PC-3 (cell line): ENCODE measurements at regions not wholly inside any gene's neighbourhood (a gene's known extent, or its start where the extent isn't known, plus 50 kb on each side); places are given as distances from the start of the nearest gene placed in this dataset.

Source experiments
- ATAC-seq: fragments of 200-7000 bp; cut with Tn5 transposase; 2 replicates; pipeline ENCODE4 v1.9.1; 2020; ENCODE audit warnings: mild to moderate bottlenecking, moderate library complexity
- BruUV-seq: library from RNA; stranded (reverse); fragments of 400-500 nt; replicated peaks from 2 replicates; lab custom pipeline; 2021; lab: Mats Ljungman, UMichigan
- CTCF ChIA-PET: fragments of 300-600 bp; sonication (Branson Sonifier 250); formaldehyde crosslinking; loops from one replicate; lab custom pipeline; 2022; ENCODE audit warnings: antibody characterized with exemption; lab: Charles Lee
- POLR2A ChIA-PET: fragments of 300-600 bp; sonication (Branson Sonifier 250); formaldehyde crosslinking; loops from one replicate; lab custom pipeline; 2022; ENCODE audit warnings: antibody characterized with exemption; ENCODE audit not compliant: unreplicated experiment; lab: Charles Lee
- DNase-seq: peaks from one replicate; pipeline ENCODE4 v3.0.0-alpha.2; 2015
- H2AFZ ChIP-seq: fragments of 300-600 bp; sonication (generic); 2 replicates; pipeline ENCODE4 v1.6.0; 2016; ENCODE audit warnings: antibody characterized with exemption, low read length
- H3F3A ChIP-seq: fragments of 300-600 bp; sonication (generic); one replicate; pipeline ENCODE4 v1.6.0; 2017; ENCODE audit warnings: antibody characterized with exemption, low read length, control low read depth, mild to moderate bottlenecking; ENCODE audit not compliant: unreplicated experiment
- H3K27ac ChIP-seq: fragments of 300-600 bp; sonication (generic); 2 replicates; pipeline ENCODE4 v1.5.1; 2016; ENCODE audit warnings: mild to moderate bottlenecking, low read length
- H3K27me3 ChIP-seq: fragments of 300-600 bp; sonication (generic); 2 replicates; pipeline ENCODE4 v1.6.1; 2016; ENCODE audit warnings: low read length, mixed read lengths
- H3K36me3 ChIP-seq: fragments of 300-600 bp; sonication (generic); 2 replicates; pipeline ENCODE4 v1.6.1; 2016; ENCODE audit warnings: low read depth, mixed run types, low read length, mixed read lengths
- H3K4me1 ChIP-seq: fragments of 300-600 bp; sonication (generic); 2 replicates; pipeline ENCODE4 v1.5.1; 2016; ENCODE audit warnings: low read length; ENCODE audit not compliant: insufficient read depth
- H3K4me2 ChIP-seq: fragments of 300-600 bp; sonication (generic); 2 replicates; pipeline ENCODE4 v1.6.0; 2016; ENCODE audit warnings: low read length
- H3K4me3 ChIP-seq: fragments of 300-600 bp; sonication (generic); 2 replicates; pipeline ENCODE4 v1.5.1; 2016; ENCODE audit warnings: mild to moderate bottlenecking, low read length, mixed read lengths
- H3K79me2 ChIP-seq: fragments of 300-600 bp; sonication (generic); 2 replicates; pipeline ENCODE4 v1.6.1; 2017; ENCODE audit warnings: low read length, mixed read lengths
- H3K9ac ChIP-seq: fragments of 300-600 bp; sonication (generic); 2 replicates; pipeline ENCODE4 v1.6.0; 2016; ENCODE audit warnings: mild to moderate bottlenecking, low read length
- H3K9me2 ChIP-seq: fragments of 300-600 bp; sonication (generic); replicated peaks from 2 replicates; pipeline ENCODE4 v1.6.1; 2016; ENCODE audit warnings: mixed run types, low read length, mixed read lengths
- H3K9me3 ChIP-seq: fragments of 300-600 bp; sonication (generic); 2 replicates; pipeline ENCODE4 v1.6.1; 2016; ENCODE audit warnings: low read length, mixed read lengths
- H4K20me1 ChIP-seq: fragments of 300-600 bp; sonication (generic); 2 replicates; pipeline ENCODE4 v1.6.1; 2016; ENCODE audit warnings: low read length, mixed read lengths
- CTCF ChIP-seq: fragments of 300-600 bp; sonication (generic); conservative IDR thresholded peaks from 2 replicates; pipeline ENCODE4 v1.5.1; 2017; ENCODE audit warnings: antibody characterized with exemption, low read depth, mild to moderate bottlenecking, low read length
- EZH2 ChIP-seq: fragments of 300-600 bp; sonication (generic); IDR thresholded peaks from one replicate; pipeline ENCODE4 v1.6.1; 2017; ENCODE audit warnings: antibody characterized with exemption, mild to moderate bottlenecking, low read length; ENCODE audit not compliant: unreplicated experiment
- EZH2phosphoT487 ChIP-seq: fragments of 300-600 bp; sonication (generic); IDR thresholded peaks from 2 replicates; pipeline ENCODE4 v1.6.1; 2018; ENCODE audit warnings: mild to moderate bottlenecking, antibody characterized with exemption, low read length, borderline replicate concordance
- intact Hi-C: fragments of 100-400 bp; cut with micrococcal nuclease; formaldehyde crosslinking; loops from 2 replicates; pipeline ENCODE4 v1.9.0; 2023

- Histone ChIP-seq H3K4me3 (no peak overlapping the region), H4K20me1 (no peaks in the 10 kb centered on the region), H3K9me2 (no peaks in the 10 kb centered on the region), H3K4me2 (no peak overlapping the region), H3K27me3 (no peaks in the 10 kb centered on the region), H3K79me2 (no peaks in the 10 kb centered on the region), H3K9ac (no peak overlapping the region), H3F3A (no peaks in the 10 kb centered on the region), H3K36me3 (no peaks in the 10 kb centered on the region), H2AFZ (no peak overlapping the region), H3K27ac (no peak overlapping the region), H3K4me1 (no peaks in the 10 kb centered on the region), H3K9me3 (no peaks in the 10 kb centered on the region)
- DNase-seq (no peak), ATAC-seq (no peak)
- TF ChIP-seq EZH2phosphoT487 (no peak), CTCF (no peak), EZH2 (no peak)
- CTCF ChIA-PET, result no interaction called here
- BruUV-seq, result no TSS peak
- intact Hi-C loops, result no loop called here
- POLR2A ChIA-PET, result no interaction called here
These were observed 483.3 kb downstream of the ZNF536 start for GRCh38 chr19:30855442-30855841.

- ChIA-PET CTCF (no interaction called here), POLR2A (no interaction called here)
- BruUV-seq, result no TSS peak
- H3K4me1 ChIP-seq, result no peaks in the 10 kb centered on the region
- H3K36me3 ChIP-seq, result no peaks in the 10 kb centered on the region
- no peak overlapping the region for H3K9ac ChIP-seq
- H3K27me3 ChIP-seq, result no peaks in the 10 kb centered on the region
- H3K27ac ChIP-seq, result no peak overlapping the region
- H4K20me1 ChIP-seq, result no peaks in the 10 kb centered on the region
- H3F3A ChIP-seq, result no peaks in the 10 kb centered on the region
- DNase-seq, result no peak
- no peaks in the 10 kb centered on the region for H3K9me3 ChIP-seq
- intact Hi-C loops, result no loop called here
- no peak overlapping the region for H3K4me3 ChIP-seq
- ATAC-seq, result no peak
- no peak overlapping the region for H3K4me2 ChIP-seq
- H3K9me2 ChIP-seq, result no peaks in the 10 kb centered on the region
- H2AFZ ChIP-seq, result no peak overlapping the region
- no peaks in the 10 kb centered on the region for H3K79me2 ChIP-seq
- TF ChIP-seq CTCF (no peak), EZH2 (no peak), EZH2phosphoT487 (no peak)
These were observed 482.5 kb downstream of the ZNF536 start for GRCh38 chr19:30854661-30855060.

GRCh38 chr19:30854207-30854606, 482.0 kb downstream of the ZNF536 start:
- Histone ChIP-seq H4K20me1 (no peaks in the 10 kb centered on the region), H3K9ac (no peak overlapping the region), H3K79me2 (no peaks in the 10 kb centered on the region), H3K27ac (no peak overlapping the region), H2AFZ (no peak overlapping the region), H3K9me3 (no peaks in the 10 kb centered on the region), H3K4me1 (no peaks in the 10 kb centered on the region), H3K4me3 (no peak overlapping the region), H3K36me3 (no peaks in the 10 kb centered on the region), H3K9me2 (no peaks in the 10 kb centered on the region), H3F3A (no peaks in the 10 kb centered on the region), H3K27me3 (no peaks in the 10 kb centered on the region), H3K4me2 (no peak overlapping the region)
- ATAC-seq (no peak), DNase-seq (no peak)
- intact Hi-C loops, result no loop called here
- TF ChIP-seq EZH2 (no peak), EZH2phosphoT487 (no peak), CTCF (no peak)
- ChIA-PET POLR2A (no interaction called here), CTCF (no interaction called here)
- BruUV-seq, result no TSS peak
